T-helper 1 cell treated with Interleukin-12 subunit alpha and Interleukin-12 subunit beta and Interleukin-4 antibody, amounts not matched to agents 30 ng/mL and 1 ng/mL, for 36 hours (primary cell): ENCODE measurements at regions not wholly inside any gene's neighbourhood (a gene's known extent, or its start where the extent isn't known, plus 50 kb on each side); places are given as distances from the start of the nearest gene placed in this dataset.

ENCODE experiments used
- intact Hi-C: fragments of 100-400 bp; cut with micrococcal nuclease; formaldehyde crosslinking; loops from one replicate; pipeline ENCODE4 v1.15.1; 2024

- intact Hi-C loops = no loop called here
Measured at GRCh38 chr3:154766765-154767503, 313.2 kb upstream of the MME start.

GRCh38 chr3:154764856-154765640 lies 315.1 kb upstream of the MME start:
- intact Hi-C loops = no loop called here

- intact Hi-C loops = no loop called here
Measured at GRCh38 chr3:154762486-154762885, 317.6 kb upstream of the MME start.

- intact Hi-C loops = loop anchor here (2.0 to 5.0 kb wide), 2 partner anchors 562 to 943 kb away; no protein-coding TSS in a partner anchor
Measured at GRCh38 chr3:154759966-154760365, 320.2 kb upstream of the MME start.

- intact Hi-C loops = loop anchor here (2.0 to 5.0 kb wide), 2 partner anchors 564 to 945 kb away; no protein-coding TSS in a partner anchor
Measured at GRCh38 chr3:154758109-154758868, 321.8 kb upstream of the MME start.

- intact Hi-C loops = no loop called here
Measured at GRCh38 chr3:154753101-154753500, 323.1 kb upstream of the GPR149 start.

- intact Hi-C loops = no loop called here
Measured at GRCh38 chr3:154749514-154749913, 319.5 kb upstream of the GPR149 start.

GRCh38 chr3:154745929-154746328 lies 315.9 kb upstream of the GPR149 start:
- intact Hi-C loops = no loop called here

- intact Hi-C loops = no loop called here
Measured at GRCh38 chr3:154745122-154745521, 315.1 kb upstream of the GPR149 start.

GRCh38 chr3:154743418-154743817 lies 313.4 kb upstream of the GPR149 start:
- intact Hi-C loops = no loop called here

GRCh38 chr3:154734468-154734867 lies 304.5 kb upstream of the GPR149 start:
- intact Hi-C loops = no loop called here

- intact Hi-C loops = no loop called here
Measured at GRCh38 chr3:154730186-154730585, 300.2 kb upstream of the GPR149 start.

- intact Hi-C loops = no loop called here
Measured at GRCh38 chr3:154729741-154730140, 299.8 kb upstream of the GPR149 start.

GRCh38 chr3:154728285-154728684 lies 298.3 kb upstream of the GPR149 start:
- intact Hi-C loops = no loop called here

- intact Hi-C loops = no loop called here
Measured at GRCh38 chr3:154720921-154721320, 290.9 kb upstream of the GPR149 start.

- intact Hi-C loops = no loop called here
Measured at GRCh38 chr3:154718053-154718452, 288.1 kb upstream of the GPR149 start.

- intact Hi-C loops = no loop called here
Measured at GRCh38 chr3:154716170-154716569, 286.2 kb upstream of the GPR149 start.

- intact Hi-C loops = no loop called here
Measured at GRCh38 chr3:154708554-154708953, 278.6 kb upstream of the GPR149 start.

GRCh38 chr3:154701055-154701454 lies 271.1 kb upstream of the GPR149 start:
- intact Hi-C loops = no loop called here

- intact Hi-C loops = no loop called here
Measured at GRCh38 chr3:154690413-154690812, 260.4 kb upstream of the GPR149 start.

GRCh38 chr3:154684440-154684839 lies 254.4 kb upstream of the GPR149 start:
- intact Hi-C loops = no loop called here

- intact Hi-C loops = no loop called here
Measured at GRCh38 chr3:154684021-154684420, 254.0 kb upstream of the GPR149 start.
